ENCODE measurements at regions not wholly inside any gene's neighbourhood (a gene's known extent, or its start where the extent isn't known, plus 50 kb on each side); places are given as distances from the start of the nearest gene placed in this dataset.

GRCh38 chr4:111836601-111837000 lies 308.7 kb upstream of the FAM241A start:
- DNase-seq (ENCODE audit: extremely low spot score) = no peak
- CTCF ChIA-PET = no interaction called here
- POLR2A ChIA-PET = no interaction called here
- TF ChIP-seq TARDBP (IDR thresholded peaks at IDR 0.05) (no peak), L3MBTL2 (conservative IDR thresholded peaks at IDR 0.05) (no peak), SUZ12 (IDR thresholded peaks at IDR 0.05) (no peak), HDGF (IDR thresholded peaks at IDR 0.05; ENCODE audit: borderline replicate concordance) (no peak), BHLHE40 (IDR thresholded peaks at IDR 0.05; ENCODE audit: borderline replicate concordance) (no peak), FOXM1 (IDR thresholded peaks at IDR 0.05; ENCODE audit: borderline replicate concordance) (no peak), NFRKB (IDR thresholded peaks at IDR 0.05) (no peak), ELF4 (IDR thresholded peaks at IDR 0.05) (no peak), ZNF384 (IDR thresholded peaks at IDR 0.05) (no peak), FOXK2 (IDR thresholded peaks at IDR 0.05) (no peak), FOXA1 (IDR thresholded peaks at IDR 0.05) (no peak), ARNT (IDR thresholded peaks at IDR 0.05) (no peak), SP1 (IDR thresholded peaks at IDR 0.05) (no peak)

- POLR2A ChIA-PET = no interaction called here
- DNase-seq (ENCODE audit: extremely low spot score) = no peak
- CTCF ChIA-PET = no interaction called here
- TF ChIP-seq ZNF384 (IDR thresholded peaks at IDR 0.05) (no peak), SUZ12 (IDR thresholded peaks at IDR 0.05) (no peak), TARDBP (IDR thresholded peaks at IDR 0.05) (no peak), FOXA1 (IDR thresholded peaks at IDR 0.05) (no peak), CTBP1 (IDR thresholded peaks at IDR 0.05; ENCODE audit: borderline replicate concordance) (no peak), ARNT (IDR thresholded peaks at IDR 0.05) (no peak), HDGF (IDR thresholded peaks at IDR 0.05; ENCODE audit: borderline replicate concordance) (no peak), ELF4 (IDR thresholded peaks at IDR 0.05) (no peak), SP1 (IDR thresholded peaks at IDR 0.05) (no peak), LEF1 (IDR thresholded peaks at IDR 0.05; ENCODE audit: borderline replicate concordance) (no peak), NFRKB (IDR thresholded peaks at IDR 0.05) (no peak)
Observed at GRCh38 chr4:111837761-111838160, 307.5 kb upstream of the FAM241A start.

- CTCF ChIA-PET = no interaction called here
- no peak for DNase-seq (ENCODE audit: extremely low spot score)
Observed at GRCh38 chr4:111838406-111838930, 306.8 kb upstream of the FAM241A start.

GRCh38 chr4:111839141-111839540 lies 306.1 kb upstream of the FAM241A start:
- ChIA-PET CTCF (interaction anchor here (1.0 to 1.6 kb wide), 2 partner anchors 16 to 31 kb away, joined by 3 to 5 read pairs; no protein-coding TSS in a partner anchor), POLR2A (no interaction called here)
- TF ChIP-seq FOXK2 (IDR thresholded peaks at IDR 0.05) = no peak
- TF ChIP-seq SUZ12 (IDR thresholded peaks at IDR 0.05) = no peak
- TF ChIP-seq LEF1 (IDR thresholded peaks at IDR 0.05; ENCODE audit: borderline replicate concordance) = no peak
- TF ChIP-seq L3MBTL2 (conservative IDR thresholded peaks at IDR 0.05) = no peak
- no peak for TF ChIP-seq BHLHE40 (IDR thresholded peaks at IDR 0.05; ENCODE audit: borderline replicate concordance)
- no peak for TF ChIP-seq ZNF384 (IDR thresholded peaks at IDR 0.05)
- TF ChIP-seq CTBP1 (IDR thresholded peaks at IDR 0.05; ENCODE audit: borderline replicate concordance) = no peak
- TF ChIP-seq TARDBP (IDR thresholded peaks at IDR 0.05) = no peak
- no peak for TF ChIP-seq NFRKB (IDR thresholded peaks at IDR 0.05)
- TF ChIP-seq FOXM1 (IDR thresholded peaks at IDR 0.05; ENCODE audit: borderline replicate concordance) = no peak
- no peak for TF ChIP-seq HDGF (IDR thresholded peaks at IDR 0.05; ENCODE audit: borderline replicate concordance)
- no peak for TF ChIP-seq ARNT (IDR thresholded peaks at IDR 0.05)
- no peak for TF ChIP-seq SP1 (IDR thresholded peaks at IDR 0.05)
- TF ChIP-seq PKNOX1 (IDR thresholded peaks at IDR 0.05) = no peak
- no peak for TF ChIP-seq FOXA1 (IDR thresholded peaks at IDR 0.05)
- no peak for TF ChIP-seq ELF4 (IDR thresholded peaks at IDR 0.05)
- no peak for DNase-seq (ENCODE audit: extremely low spot score)

More at GRCh38 chr4:111838406-111838930, 306.8 kb upstream of the FAM241A start:
- POLR2A ChIA-PET = no interaction called here
- TF ChIP-seq SP1 (IDR thresholded peaks at IDR 0.05) (no peak), FOXK2 (IDR thresholded peaks at IDR 0.05) (no peak), CTBP1 (IDR thresholded peaks at IDR 0.05; ENCODE audit: borderline replicate concordance) (no peak), FOXM1 (IDR thresholded peaks at IDR 0.05; ENCODE audit: borderline replicate concordance) (no peak), LEF1 (IDR thresholded peaks at IDR 0.05; ENCODE audit: borderline replicate concordance) (no peak), HDGF (IDR thresholded peaks at IDR 0.05; ENCODE audit: borderline replicate concordance) (no peak), NFRKB (IDR thresholded peaks at IDR 0.05) (no peak), ARNT (IDR thresholded peaks at IDR 0.05) (no peak), ZNF384 (IDR thresholded peaks at IDR 0.05) (no peak), BHLHE40 (IDR thresholded peaks at IDR 0.05; ENCODE audit: borderline replicate concordance) (no peak), FOXA1 (IDR thresholded peaks at IDR 0.05) (no peak), L3MBTL2 (conservative IDR thresholded peaks at IDR 0.05) (no peak), SUZ12 (IDR thresholded peaks at IDR 0.05) (no peak), TARDBP (IDR thresholded peaks at IDR 0.05) (no peak), PKNOX1 (IDR thresholded peaks at IDR 0.05) (no peak), ELF4 (IDR thresholded peaks at IDR 0.05) (no peak)

GRCh38 chr4:111842336-111842735 lies 302.9 kb upstream of the FAM241A start:
- ChIA-PET POLR2A (no interaction called here), CTCF (no interaction called here)
- DNase-seq (ENCODE audit: extremely low spot score) = no peak
- TF ChIP-seq LEF1 (IDR thresholded peaks at IDR 0.05; ENCODE audit: borderline replicate concordance) (no peak), PKNOX1 (IDR thresholded peaks at IDR 0.05) (no peak)

- CTCF ChIA-PET = interaction anchor here (0.6 to 1.2 kb wide), 4 partner anchors 11 to 206 kb away, joined by 3 to 5 read pairs (median 4); no protein-coding TSS in a partner anchor
- POLR2A ChIA-PET = no interaction called here
Observed at GRCh38 chr4:111847296-111848008, 297.8 kb upstream of the FAM241A start.

More at GRCh38 chr4:111847296-111848008, 297.8 kb upstream of the FAM241A start:
- TF ChIP-seq FOXA1 (IDR thresholded peaks at IDR 0.05) (no peak), PKNOX1 (IDR thresholded peaks at IDR 0.05) (no peak), NFRKB (IDR thresholded peaks at IDR 0.05) (no peak), SP1 (IDR thresholded peaks at IDR 0.05) (no peak), BHLHE40 (IDR thresholded peaks at IDR 0.05; ENCODE audit: borderline replicate concordance) (no peak), L3MBTL2 (conservative IDR thresholded peaks at IDR 0.05) (no peak), FOXK2 (IDR thresholded peaks at IDR 0.05) (no peak), CTBP1 (IDR thresholded peaks at IDR 0.05; ENCODE audit: borderline replicate concordance) (no peak), ZNF384 (IDR thresholded peaks at IDR 0.05) (no peak), FOXM1 (IDR thresholded peaks at IDR 0.05; ENCODE audit: borderline replicate concordance) (no peak), SUZ12 (IDR thresholded peaks at IDR 0.05) (no peak), LEF1 (IDR thresholded peaks at IDR 0.05; ENCODE audit: borderline replicate concordance) (no peak), ELF4 (IDR thresholded peaks at IDR 0.05) (no peak)
- DNase-seq (ENCODE audit: extremely low spot score) = peak; percentile 19

All from HEK293T (cell line).